ENCODE measurements at regions not wholly inside any gene's neighbourhood (a gene's known extent, or its start where the extent isn't known, plus 50 kb on each side); places are given as distances from the start of the nearest gene placed in this dataset.

DNA sequence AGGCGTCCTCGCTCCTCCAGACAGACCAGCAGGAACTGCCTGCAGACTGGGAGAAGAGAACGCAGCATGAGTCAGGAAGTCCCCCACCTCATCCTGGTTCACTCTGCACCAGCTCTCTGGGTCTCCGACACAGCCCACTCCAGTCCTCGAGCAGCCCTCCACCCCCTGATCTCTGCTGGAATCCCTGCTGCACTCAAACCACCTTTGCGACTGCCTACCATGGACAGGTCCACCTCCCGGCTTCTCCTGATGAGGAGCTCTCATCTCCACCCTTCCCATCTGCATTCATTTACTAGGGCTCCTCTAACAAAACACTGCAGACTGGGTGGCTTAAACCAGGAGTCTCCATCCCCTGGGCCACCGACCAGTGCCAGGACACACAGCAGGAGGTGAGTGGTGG is 202.3 kb upstream of the IGF1R start:
- TF ChIP-seq, protein P1, sequence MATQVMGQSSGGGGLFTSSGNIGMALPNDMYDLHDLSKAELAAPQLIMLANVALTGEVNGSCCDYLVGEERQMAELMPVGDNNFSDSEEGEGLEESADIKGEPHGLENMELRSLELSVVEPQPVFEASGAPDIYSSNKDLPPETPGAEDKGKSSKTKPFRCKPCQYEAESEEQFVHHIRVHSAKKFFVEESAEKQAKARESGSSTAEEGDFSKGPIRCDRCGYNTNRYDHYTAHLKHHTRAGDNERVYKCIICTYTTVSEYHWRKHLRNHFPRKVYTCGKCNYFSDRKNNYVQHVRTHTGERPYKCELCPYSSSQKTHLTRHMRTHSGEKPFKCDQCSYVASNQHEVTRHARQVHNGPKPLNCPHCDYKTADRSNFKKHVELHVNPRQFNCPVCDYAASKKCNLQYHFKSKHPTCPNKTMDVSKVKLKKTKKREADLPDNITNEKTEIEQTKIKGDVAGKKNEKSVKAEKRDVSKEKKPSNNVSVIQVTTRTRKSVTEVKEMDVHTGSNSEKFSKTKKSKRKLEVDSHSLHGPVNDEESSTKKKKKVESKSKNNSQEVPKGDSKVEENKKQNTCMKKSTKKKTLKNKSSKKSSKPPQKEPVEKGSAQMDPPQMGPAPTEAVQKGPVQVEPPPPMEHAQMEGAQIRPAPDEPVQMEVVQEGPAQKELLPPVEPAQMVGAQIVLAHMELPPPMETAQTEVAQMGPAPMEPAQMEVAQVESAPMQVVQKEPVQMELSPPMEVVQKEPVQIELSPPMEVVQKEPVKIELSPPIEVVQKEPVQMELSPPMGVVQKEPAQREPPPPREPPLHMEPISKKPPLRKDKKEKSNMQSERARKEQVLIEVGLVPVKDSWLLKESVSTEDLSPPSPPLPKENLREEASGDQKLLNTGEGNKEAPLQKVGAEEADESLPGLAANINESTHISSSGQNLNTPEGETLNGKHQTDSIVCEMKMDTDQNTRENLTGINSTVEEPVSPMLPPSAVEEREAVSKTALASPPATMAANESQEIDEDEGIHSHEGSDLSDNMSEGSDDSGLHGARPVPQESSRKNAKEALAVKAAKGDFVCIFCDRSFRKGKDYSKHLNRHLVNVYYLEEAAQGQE (IDR thresholded peaks at IDR 0.05; ENCODE audit: insufficient read depth in 1 of 2, low read depth in 2 of 2, low read length in 2 of 2) = peak; percentile 54 to 87; a peak in 3 of 4 replicates
- TF ChIP-seq POLR2AphosphoS5 (IDR thresholded peaks at IDR 0.05; ENCODE audit: low read depth, low read length) (no peak), TAF1 (IDR thresholded peaks at IDR 0.05; ENCODE audit: borderline replicate concordance, insufficient read depth, low read length) (no peak), SIN3A (IDR thresholded peaks at IDR 0.05; ENCODE audit: borderline replicate concordance, insufficient read depth, low read length) (no peak)

Measured in PFSK-1 (cell line).